SK-N-SH treated with all-trans-retinoic acid at 6 μM for 48 hours (cell line): ENCODE measurements at regions not wholly inside any gene's neighbourhood (a gene's known extent, or its start where the extent isn't known, plus 50 kb on each side); places are given as distances from the start of the nearest gene placed in this dataset.
A peak's percentile ranks its signal among the peaks of the same experiment; 100 is the strongest.

Experiments
- ATAC-seq: fragments of 200-7000 bp; cut with Tn5 transposase; 3 replicates; pipeline ENCODE4 v1.9.1; 2020; ENCODE audit warnings: mild to moderate bottlenecking, moderate library complexity
- BACH2 ChIP-seq: fragments of 250-450 bp; sonication (Bioruptor Pico); IDR thresholded peaks from 2 replicates; pipeline ENCODE4 v1.9.0; 2021; ENCODE audit warnings: mild to moderate bottlenecking, borderline replicate concordance
- CREB5 ChIP-seq: fragments of 250-450 bp; sonication (Bioruptor Pico); IDR thresholded peaks from 2 replicates; pipeline ENCODE4 v1.5.1; 2020; ENCODE audit warnings: low read depth, mild to moderate bottlenecking, moderate library complexity
- CSRNP3 ChIP-seq: fragments of 250-450 bp; sonication (Bioruptor Pico); IDR thresholded peaks from 2 replicates; pipeline ENCODE4 v1.5.1; 2021; ENCODE audit warnings: mild to moderate bottlenecking, moderate library complexity
- GLIS3 ChIP-seq: fragments of 250-450 bp; sonication (Bioruptor Pico); IDR thresholded peaks from 2 replicates; pipeline ENCODE4 v1.5.0; 2020; ENCODE audit warnings: mild to moderate bottlenecking, moderate library complexity
- ISL1 ChIP-seq: fragments of 250-450 bp; sonication (Bioruptor Pico); IDR thresholded peaks from 2 replicates; pipeline ENCODE4 v2.1.2; 2022; ENCODE audit warnings: mild to moderate bottlenecking, moderate library complexity
- OSR1 ChIP-seq: fragments of 250-450 bp; sonication (Bioruptor Pico); IDR thresholded peaks from 2 replicates; pipeline ENCODE4 v1.8.0; 2022; ENCODE audit warnings: moderate library complexity, mild to moderate bottlenecking, inconsistent platforms
- PPARA ChIP-seq: fragments of 250-450 bp; sonication (Bioruptor Pico); IDR thresholded peaks from 2 replicates; pipeline ENCODE4 v1.5.0; 2020; ENCODE audit warnings: mild to moderate bottlenecking, borderline replicate concordance
- RARB ChIP-seq: fragments of 250-450 bp; sonication (Bioruptor Pico); IDR thresholded peaks from 2 replicates; pipeline ENCODE4 v1.8.0; 2021; ENCODE audit warnings: mild to moderate bottlenecking, moderate library complexity
- SNAI2 ChIP-seq: fragments of 250-450 bp; sonication (Bioruptor Pico); IDR thresholded peaks from 2 replicates; pipeline ENCODE4 v1.5.0; 2020; ENCODE audit warnings: mild to moderate bottlenecking, moderate library complexity
- TCF4 ChIP-seq: fragments of 250-450 bp; sonication (Bioruptor Pico); IDR thresholded peaks from 2 replicates; pipeline ENCODE4 v1.8.0; 2021; ENCODE audit warnings: mild to moderate bottlenecking, moderate library complexity, borderline replicate concordance
- TOX ChIP-seq: fragments of 250-450 bp; sonication (Bioruptor Pico); IDR thresholded peaks from 2 replicates; pipeline ENCODE4 v1.8.0; 2021; ENCODE audit warnings: mild to moderate bottlenecking, moderate library complexity, borderline replicate concordance
- TSHZ2 ChIP-seq: fragments of 250-450 bp; sonication (Bioruptor Pico); IDR thresholded peaks from 2 replicates; pipeline ENCODE4 v1.5.0; 2020; ENCODE audit warnings: mild to moderate bottlenecking, moderate library complexity
- ZC3H10 ChIP-seq: fragments of 250-450 bp; sonication (Bioruptor Pico); IDR thresholded peaks from 2 replicates; pipeline ENCODE4 v1.5.1; 2021; ENCODE audit warnings: mild to moderate bottlenecking, moderate library complexity
- ZFP3 ChIP-seq: fragments of 250-450 bp; sonication (Bioruptor Pico); IDR thresholded peaks from 2 replicates; pipeline ENCODE4 v1.5.0; 2020; ENCODE audit warnings: mild to moderate bottlenecking, moderate library complexity
- ZFP30 ChIP-seq: fragments of 450-650 bp; formaldehyde crosslinking; IDR thresholded peaks from 2 replicates; pipeline ENCODE4 v1.5.0; 2022; ENCODE audit warnings: mild to moderate bottlenecking, moderate library complexity
- ZNF70 ChIP-seq: fragments of 450-650 bp; formaldehyde crosslinking; IDR thresholded peaks from 2 replicates; pipeline ENCODE4 v1.5.0; 2020; ENCODE audit warnings: mild to moderate bottlenecking, moderate library complexity
- ZNF8 ChIP-seq: fragments of 450-650 bp; formaldehyde crosslinking; IDR thresholded peaks from 2 replicates; pipeline ENCODE4 v1.5.0; 2020; ENCODE audit warnings: mild to moderate bottlenecking, moderate library complexity
- TF ChIP-seq, protein P1 (sequence below): fragments of 250-450 bp; sonication (Bioruptor Pico); IDR thresholded peaks from 2 replicates; pipeline ENCODE4 v1.8.0; 2021; ENCODE audit warnings: low read depth, mild to moderate bottlenecking, moderate library complexity, borderline replicate concordance
- TF ChIP-seq, protein P2 (sequence below): fragments of 250-450 bp; sonication (Bioruptor Pico); IDR thresholded peaks from 2 replicates; pipeline ENCODE4 v1.8.0; 2020; ENCODE audit warnings: mild to moderate bottlenecking, moderate library complexity, borderline replicate concordance

- TF ChIP-seq ZFP30 (CRISPR knock-in tag), result no peak
- no peak for TF ChIP-seq OSR1 (CRISPR knock-in tag)
- no peak for TF ChIP-seq TOX (CRISPR knock-in tag)
- 0 out of 2 replicates have a peak, but pooled peaks have one; percentile 18 for TF ChIP-seq TCF4 (CRISPR knock-in tag)
- ATAC-seq, result no peak
Measured at GRCh38 chr21:16509476-16509875, 779.7 kb downstream of the USP25 start.

DNA sequence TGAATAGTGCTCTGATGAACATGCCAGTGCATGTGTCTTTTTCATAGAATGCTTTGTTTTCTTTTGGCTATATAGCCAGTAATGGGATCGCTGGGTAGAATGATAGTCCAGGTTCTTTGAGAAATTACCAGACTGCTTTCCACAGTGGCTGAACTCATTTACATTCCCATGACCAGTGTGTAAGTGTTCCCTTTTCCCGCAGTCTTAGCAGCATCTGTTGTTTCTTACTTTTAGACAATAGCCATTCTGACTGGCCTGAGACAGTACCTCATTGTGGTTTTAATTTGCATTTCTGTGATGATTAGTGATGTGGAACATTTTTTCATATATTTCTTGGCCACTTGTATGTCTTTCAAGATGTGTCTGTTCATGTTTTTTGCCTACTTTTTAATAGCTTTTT, 784.5 kb downstream of the USP25 start:
- ATAC-seq, result no peak

More for the DNA sequence above, 784.5 kb downstream of the USP25 start:
- TF ChIP-seq ZC3H10 (no peak), TSHZ2 (no peak), GLIS3 (CRISPR knock-in tag) (no peak), TCF4 (CRISPR knock-in tag) (no peak), ZFP30 (CRISPR knock-in tag) (no peak), SNAI2 (CRISPR knock-in tag) (no peak), ISL1 (CRISPR knock-in tag) (no peak), BACH2 (CRISPR knock-in tag) (no peak), CSRNP3 (no peak), OSR1 (CRISPR knock-in tag) (no peak), PPARA (CRISPR knock-in tag) (no peak), TOX (CRISPR knock-in tag) (no peak), CREB5 (CRISPR knock-in tag) (no peak), ZNF8 (CRISPR knock-in tag) (no peak), ZNF70 (no peak), ZFP3 (CRISPR knock-in tag) (no peak), RARB (no peak)
- TF ChIP-seq, protein P1, sequence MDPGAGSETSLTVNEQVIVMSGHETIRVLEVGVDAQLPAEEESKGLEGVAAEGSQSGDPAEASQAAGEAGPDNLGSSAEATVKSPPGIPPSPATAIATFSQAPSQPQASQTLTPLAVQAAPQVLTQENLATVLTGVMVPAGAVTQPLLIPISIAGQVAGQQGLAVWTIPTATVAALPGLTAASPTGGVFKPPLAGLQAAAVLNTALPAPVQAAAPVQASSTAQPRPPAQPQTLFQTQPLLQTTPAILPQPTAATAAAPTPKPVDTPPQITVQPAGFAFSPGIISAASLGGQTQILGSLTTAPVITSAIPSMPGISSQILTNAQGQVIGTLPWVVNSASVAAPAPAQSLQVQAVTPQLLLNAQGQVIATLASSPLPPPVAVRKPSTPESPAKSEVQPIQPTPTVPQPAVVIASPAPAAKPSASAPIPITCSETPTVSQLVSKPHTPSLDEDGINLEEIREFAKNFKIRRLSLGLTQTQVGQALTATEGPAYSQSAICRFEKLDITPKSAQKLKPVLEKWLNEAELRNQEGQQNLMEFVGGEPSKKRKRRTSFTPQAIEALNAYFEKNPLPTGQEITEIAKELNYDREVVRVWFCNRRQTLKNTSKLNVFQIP (CRISPR knock-in tag), result no peak
- TF ChIP-seq, protein P2, sequence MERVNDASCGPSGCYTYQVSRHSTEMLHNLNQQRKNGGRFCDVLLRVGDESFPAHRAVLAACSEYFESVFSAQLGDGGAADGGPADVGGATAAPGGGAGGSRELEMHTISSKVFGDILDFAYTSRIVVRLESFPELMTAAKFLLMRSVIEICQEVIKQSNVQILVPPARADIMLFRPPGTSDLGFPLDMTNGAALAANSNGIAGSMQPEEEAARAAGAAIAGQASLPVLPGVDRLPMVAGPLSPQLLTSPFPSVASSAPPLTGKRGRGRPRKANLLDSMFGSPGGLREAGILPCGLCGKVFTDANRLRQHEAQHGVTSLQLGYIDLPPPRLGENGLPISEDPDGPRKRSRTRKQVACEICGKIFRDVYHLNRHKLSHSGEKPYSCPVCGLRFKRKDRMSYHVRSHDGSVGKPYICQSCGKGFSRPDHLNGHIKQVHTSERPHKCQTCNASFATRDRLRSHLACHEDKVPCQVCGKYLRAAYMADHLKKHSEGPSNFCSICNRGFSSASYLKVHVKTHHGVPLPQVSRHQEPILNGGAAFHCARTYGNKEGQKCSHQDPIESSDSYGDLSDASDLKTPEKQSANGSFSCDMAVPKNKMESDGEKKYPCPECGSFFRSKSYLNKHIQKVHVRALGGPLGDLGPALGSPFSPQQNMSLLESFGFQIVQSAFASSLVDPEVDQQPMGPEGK (CRISPR knock-in tag), result no peak
